HG03342 (cell line): ENCODE measurements at regions not wholly inside any gene's neighbourhood (a gene's known extent, or its start where the extent isn't known, plus 50 kb on each side); places are given as distances from the start of the nearest gene placed in this dataset.
"Not testable (repeated sequence)": the region's sequence is repeated elsewhere in the genome, so short reads cannot be mapped to it uniquely, and the experiment has no call there.

Source experiments
- ATAC-seq: cut with Tn5 transposase; IDR thresholded peaks from one replicate; pipeline ENCODE4 v1.9.1; 2021; ENCODE audit warnings: mild to moderate bottlenecking, moderate library complexity; ENCODE audit not compliant: unreplicated experiment

DNA sequence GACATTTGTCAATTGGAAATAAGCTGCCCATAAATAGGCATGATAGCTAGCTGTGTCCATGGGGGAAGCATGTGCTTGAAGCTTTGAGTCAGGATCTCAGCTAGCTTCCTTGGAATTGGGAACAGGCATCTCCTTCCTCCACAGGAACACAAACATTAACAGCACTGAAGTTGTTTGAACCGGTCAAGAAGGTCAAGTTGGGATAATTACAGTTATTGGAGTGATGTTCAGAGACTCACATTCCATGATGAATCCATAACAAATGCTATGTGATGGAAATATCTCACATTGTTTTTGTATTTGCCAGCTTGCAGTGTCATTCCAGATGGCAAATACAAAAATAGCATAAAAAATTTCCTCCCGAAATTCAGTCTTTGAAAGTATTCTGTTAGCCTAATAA, 347.6 kb upstream of the SMIM21 start:
- no peak for ATAC-seq

DNA sequence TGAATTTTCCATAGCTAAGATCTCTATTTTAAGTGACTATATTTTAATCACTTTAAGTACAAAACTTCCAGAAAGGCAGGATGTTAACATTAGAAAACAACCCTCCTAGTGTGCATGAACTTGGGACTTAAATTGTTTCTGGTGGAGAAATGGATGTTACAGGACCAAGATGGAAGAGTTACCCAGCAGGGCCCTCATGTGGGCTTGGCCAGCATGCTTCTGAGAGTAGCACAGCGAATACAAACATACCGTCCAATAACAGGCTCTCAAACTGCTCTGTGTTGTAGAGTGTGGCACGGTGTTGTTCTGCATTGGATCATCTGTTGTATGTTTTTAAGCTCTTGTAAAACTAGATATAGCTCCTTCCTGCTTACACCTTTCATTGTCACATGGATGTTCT, 346.1 kb upstream of the SMIM21 start:
- no peak for ATAC-seq

DNA sequence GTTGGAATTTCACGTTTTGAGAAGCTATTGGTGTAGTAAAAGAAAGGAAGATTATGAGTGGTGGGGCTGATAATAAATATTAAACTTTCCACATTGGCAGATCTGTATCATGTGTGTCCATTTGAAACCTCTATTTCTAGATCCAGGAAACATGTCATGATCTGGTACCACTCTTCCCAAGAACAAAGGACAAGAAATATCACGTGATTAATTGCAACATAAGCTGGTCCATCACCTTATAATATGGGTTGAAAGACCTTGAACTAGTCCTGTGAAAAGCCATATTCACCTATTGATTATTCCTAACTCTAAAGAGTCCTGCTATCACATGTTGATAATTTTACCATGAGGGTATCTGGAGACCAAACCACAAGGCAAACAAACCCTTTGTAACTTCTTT, 335.3 kb upstream of the SMIM21 start:
- ATAC-seq, result no peak

DNA sequence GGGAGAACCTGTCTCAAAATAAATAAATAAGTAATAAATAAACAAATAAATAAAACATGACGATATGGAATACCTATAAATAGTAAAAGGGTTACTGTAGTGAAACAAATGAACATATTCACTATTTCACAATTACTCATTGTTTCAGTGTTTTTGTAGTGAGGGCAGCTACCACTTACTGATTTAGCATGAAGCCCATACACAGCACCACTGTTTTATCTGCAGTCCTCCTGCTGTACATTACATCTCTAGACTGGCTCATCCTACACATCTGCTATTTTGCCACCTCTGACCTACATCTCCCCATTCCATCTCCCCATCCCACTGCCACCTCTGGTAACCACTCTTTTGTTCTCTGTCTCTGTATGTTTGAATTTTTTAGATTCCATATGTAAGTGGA, 332.7 kb upstream of the SMIM21 start:
- no peak for ATAC-seq

DNA sequence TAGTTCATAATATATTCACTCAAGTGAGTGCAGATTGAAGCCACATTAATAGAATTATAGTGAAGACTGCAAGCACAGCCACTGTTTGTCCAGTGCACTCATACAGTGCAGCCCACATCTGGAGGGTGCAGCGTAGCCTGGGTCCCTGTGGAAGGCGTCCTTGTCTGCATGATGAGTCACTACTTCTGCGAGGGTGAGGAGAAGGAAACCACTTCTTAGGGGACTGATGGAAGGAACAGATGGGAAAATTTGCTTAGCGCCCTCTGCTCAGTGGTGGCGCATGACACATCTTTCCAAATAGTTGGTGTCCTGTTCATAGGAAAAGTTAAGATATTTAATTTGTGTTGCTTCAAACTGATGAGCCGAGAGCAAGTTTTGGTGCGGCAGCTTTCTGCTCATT, 330.4 kb upstream of the SMIM21 start:
- ATAC-seq, result no peak

DNA sequence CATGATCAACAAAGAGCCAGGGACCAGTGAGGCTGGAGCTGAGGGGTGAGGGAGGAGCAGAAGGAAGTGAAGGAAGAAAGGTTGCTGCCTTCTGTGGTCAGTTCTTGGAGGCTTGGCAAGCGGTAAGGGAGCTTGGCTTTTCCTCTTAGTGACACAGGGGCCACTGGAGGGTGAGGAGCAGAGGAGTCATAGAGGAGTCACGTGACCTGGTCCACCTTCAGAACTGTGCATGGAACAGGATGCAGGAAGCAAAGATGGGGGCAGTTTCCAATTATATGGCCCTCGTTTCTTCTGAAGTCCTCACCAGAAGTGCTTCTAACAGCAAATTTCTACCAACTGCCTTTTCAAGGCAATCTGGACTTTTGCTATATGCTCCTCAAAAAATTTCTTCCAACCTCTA, 326.9 kb upstream of the SMIM21 start:
- ATAC-seq, result no peak

DNA sequence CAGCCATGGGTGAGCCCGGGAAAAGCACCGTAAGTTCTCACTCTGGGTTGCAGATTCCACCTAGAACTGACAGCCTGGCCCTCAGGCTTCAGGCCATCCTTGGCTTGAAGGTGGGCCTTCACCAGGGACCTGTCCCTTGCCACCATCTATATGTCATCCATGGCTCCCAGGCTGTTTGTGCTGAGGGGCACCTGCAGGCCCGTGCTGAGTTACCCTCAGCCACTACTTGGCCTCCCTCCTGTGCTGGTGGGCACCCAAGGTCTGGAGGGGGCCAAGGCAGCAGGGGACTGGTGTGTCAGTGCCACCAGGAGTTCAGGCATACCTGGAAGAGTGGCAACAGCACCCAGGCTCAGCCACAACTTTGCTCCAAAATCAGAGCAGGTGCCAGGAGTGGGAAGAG, 326.2 kb upstream of the SMIM21 start:
- no peak for ATAC-seq

DNA sequence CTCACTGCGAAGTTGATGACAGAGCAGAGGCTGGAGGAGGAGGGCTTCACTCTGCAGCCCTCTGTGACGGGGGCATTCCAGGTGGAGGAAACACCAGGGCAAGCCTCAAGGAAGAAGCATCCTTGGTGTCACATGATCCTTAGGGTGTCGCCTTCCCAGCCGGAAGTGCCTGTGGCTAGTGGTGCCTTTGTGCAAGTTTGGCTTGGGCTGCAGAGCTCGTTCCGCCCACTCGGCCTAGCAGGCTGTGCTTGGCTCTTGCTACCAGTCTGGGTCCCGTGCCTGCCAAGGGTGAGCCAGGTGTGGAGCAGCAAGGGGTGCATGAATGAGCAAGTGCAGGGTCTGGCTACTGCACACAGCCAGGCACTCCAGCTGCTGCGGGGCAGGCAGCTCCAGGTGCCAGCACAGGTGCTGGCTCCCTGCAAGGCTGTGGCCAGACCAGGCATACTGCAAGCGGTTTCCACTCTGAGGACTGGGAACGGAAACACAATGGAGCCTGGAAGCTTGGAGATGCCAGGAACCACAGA, 325.3 kb upstream of the SMIM21 start:
- ATAC-seq, result no peak

DNA sequence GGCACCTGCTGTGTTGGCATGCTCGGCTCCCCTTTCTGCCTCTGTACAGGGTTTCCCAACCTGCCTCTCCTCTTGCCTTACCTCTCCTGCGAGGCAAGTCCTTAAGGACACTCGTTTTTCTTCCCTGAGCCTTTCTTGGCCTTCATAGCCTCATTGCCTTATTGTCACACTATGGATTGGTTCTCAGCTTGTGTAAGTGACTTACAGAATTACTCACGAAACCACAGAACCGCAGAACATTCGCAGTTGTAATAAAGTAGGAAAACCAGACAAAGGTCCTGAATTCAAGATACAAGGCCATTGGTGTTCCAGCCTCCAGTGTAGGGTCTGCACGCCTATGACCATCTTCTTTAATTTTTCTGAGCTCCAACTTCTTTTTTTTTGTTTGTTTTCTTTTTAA, 317.6 kb upstream of the SMIM21 start:
- no peak for ATAC-seq

DNA sequence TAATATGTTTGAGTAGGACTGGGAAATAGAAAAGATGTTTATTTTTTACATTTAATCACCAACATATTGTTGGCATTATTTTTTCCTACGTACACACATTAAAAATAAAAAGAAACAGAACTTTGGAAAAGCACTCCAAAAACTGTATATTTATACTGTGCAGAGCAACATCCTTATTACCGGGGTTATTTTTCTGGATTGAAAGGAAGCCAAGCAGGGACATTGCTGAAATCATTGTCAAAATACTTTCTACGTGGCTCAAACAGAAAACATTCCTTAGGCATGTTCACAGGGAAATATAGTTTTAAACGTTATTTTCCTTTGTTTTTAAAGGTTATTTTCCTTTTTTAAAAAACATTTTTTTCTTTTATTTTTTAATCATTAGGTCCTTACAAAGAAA, 315.0 kb upstream of the SMIM21 start:
- ATAC-seq, result no peak

DNA sequence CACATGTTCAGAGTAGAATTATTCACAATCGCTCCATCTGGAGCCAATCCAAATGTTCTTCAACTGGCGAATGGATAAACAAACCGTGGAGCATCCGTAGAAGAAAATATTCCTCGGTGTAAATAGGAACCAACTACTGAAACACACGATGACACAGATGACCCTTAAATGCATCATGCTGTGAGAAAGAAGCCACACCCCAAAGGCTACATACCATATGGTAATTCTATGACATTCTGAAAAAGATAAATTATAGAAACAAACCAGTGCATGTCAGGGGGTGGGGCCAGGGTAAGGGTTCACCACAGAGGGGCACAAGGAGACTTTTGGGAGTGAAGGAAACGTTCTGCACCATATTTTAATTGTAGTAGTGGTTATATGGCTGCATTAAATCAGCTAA, 312.2 kb upstream of the SMIM21 start:
- no peak for ATAC-seq

DNA sequence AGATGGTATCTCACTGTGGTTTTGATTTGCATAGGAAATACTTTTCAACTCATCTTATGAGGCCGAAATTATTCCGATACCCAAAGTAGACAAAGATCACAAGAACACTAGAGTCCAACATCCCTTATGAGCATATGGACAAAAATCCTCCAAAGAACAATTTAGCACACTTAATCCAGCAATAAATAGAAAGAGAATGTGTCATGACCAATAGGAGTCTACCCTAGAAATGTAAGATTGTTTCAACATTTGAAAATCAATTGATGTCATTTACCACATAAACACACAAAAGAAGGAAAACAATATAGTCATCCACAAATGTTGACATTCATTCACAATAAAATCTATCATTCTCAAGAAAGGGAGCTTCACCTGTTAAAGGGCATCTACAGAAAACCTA, 307.8 kb upstream of the SMIM21 start:
- ATAC-seq, result no peak

DNA sequence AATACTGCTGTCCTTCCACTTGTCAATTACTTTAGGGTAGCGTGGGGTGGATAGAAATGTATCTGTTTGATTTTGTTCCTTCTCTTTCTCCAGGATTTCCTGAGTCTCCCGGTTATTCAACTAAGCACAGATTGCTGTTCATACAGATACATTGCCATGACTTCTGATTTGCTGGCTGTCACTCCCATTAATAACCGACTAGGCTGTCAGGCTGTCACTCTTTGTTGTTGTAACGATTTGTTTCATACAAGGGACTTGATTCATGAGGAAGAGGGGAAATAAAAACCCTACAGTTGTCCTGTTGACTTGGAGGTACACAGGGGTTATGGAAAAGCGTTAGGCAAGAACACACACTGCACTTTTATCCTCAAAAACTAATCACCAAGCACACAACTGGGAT, 302.7 kb upstream of the SMIM21 start:
- ATAC-seq, result no peak

DNA sequence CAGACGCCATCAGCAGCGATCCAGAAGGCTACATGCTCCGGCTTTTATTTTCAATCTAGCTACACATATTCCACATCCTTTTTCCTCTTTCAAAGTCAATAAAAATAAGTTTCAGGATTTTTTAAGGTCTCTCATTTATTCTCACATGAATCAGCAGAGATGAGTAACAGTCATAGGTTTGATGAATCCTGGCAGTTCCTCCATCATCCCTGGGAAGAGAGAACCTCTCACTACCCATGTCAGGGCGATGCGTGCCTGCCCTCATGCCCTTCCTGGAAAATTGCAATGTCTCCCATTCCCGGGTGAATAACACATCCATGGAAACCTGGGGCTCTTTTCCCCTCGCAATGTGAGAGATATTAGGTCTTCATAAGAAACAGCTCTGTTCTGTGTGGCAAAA, 301.1 kb upstream of the SMIM21 start:
- ATAC-seq, result no peak

DNA sequence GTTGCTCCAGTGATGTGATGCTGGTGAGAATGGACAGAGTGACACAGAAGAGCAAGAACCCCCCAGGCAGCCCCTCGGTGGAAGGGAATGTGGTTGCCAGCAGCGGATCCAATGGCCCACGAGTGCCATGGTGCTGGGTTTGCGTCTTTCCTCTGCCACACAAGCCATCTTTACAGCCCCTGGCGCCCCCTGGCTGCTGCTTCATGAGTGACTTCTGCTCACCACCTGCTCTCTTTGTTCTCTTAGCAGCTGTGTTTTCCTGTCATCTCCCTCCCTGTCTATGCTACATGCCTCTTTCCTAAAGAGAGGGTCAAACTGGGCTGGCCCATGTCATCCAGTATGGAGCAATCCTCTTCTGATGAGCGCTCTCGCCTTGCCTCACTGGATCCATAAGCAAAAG, 300.0 kb upstream of the SMIM21 start:
- no peak for ATAC-seq

DNA sequence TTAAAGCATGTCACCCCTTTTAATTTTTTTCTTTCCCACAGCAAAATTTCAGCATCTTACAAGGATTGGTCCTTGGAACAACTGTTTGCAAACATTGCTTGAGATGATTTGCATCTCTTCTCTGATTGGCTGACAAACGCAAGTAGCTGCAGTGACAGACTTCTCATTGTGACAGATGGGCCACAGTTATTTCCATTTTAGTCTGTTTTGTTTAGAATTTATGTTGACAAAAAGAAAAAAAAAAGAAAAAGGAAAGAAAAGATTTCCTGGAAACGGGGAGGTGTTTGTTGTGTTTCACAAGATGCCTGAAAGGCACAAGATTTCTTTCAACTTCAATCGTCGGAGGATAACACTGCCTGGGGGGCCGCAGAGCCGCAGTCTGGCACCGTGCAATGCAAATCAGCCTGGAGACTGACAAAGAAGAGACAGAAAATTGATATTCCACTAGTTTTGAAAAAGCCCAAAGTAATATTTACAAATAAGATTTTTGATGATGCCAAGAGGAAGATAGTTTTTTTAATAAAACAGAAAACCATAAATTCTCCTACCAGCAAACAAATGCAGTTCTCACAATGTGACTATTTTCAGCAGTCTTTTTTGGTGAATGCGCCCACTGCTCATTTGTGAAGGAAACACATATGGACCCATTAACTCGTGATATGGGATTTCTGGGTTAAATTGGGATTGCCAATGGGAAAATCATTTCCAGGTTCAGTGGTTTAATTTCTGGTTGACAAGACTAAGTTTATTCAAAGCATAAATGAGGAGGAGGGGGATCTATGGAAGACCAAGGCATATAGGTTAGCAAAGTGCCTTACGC, 296.2 kb upstream of the SMIM21 start:
- no peak for ATAC-seq

DNA sequence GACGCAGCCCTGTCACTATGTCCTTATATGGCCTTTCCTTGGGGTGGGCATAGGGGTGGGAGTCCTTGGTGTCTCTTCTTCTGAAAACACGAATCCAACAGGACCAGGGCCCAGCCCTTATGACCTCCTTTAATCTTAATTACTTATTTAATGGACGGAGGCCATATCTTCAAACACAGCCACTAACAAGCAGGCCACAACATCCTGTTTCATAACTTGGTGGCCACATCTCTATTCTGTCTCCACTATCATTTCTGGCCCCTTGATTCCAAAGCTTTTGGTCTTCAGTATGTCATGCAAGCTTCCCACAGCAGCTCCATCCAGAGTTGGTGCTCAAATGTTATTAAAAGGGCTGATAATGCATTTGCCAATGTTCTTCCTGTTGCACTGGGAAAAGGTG, 287.3 kb upstream of the SMIM21 start:
- ATAC-seq, result no peak

DNA sequence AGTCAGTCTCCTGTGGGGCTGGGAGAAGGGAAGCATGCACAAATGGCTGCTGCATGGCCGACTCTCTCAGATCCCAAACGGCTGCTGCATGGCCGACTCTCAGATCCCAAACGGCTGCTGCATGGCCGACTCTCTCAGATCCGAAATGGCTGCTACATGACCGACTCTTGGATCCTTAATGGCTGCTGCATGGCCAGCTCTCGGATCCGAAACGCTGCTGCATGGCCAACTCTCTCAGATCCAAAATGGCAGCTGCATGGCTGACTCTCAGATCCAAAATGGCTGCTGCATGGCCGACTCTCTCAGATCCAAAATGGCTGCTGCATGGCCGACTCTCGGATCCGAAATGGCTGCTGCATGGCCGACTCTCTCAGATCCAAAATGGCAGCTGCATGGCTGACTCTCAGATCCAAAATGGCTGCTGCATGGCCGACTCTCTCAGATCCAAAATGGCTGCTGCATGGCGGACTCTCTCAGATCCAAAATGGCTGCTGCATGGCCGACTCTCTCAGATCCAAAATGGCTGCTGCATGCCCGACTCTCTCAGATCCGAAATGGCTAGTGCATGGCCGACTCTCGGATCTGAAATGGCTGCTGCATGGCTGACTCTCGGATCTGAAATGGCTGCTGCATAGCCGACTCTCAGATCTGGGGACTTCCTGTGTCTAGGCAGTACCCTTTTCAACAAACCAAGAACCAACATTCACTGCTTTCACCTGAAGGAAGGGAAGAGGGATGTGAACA, 284.8 kb upstream of the SMIM21 start:
- not testable (repeated sequence) for ATAC-seq

DNA sequence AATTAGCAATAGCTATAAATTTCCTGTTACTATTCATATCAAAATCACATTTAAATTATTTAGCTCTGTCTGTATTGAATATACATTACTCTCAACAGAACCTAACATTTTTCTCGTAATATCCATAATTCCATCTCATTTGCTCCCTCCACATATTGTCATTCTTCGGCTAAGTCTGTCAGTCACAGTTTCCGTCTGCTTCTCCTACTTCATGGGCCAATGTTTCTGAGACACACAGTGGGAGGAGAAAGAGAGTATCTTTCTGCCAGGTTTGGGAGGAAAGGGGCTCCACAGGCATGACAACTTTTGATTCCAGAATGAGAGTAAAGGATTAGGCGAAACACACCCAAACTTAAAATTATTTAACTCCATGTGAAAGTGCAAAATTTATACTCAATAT, 273.1 kb upstream of the SMIM21 start:
- no peak for ATAC-seq

DNA sequence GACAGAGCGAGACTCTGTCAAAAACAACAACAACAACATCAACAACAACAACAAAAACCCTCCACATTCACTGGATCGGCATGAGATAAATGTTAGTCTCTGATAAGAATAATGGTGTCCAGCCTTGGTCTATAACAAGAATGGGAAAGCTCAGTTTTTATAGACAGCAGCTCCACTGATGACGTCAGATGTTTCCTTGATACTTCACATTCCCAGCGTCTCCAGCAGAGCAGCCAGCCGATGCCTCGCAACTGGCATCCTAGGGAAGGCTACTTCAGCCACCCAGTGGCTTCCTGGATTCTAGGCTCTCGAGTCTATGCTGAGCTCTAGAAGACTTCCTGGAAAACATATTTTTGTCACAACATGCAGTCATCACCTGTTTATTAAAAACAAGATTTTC, 271.4 kb upstream of the SMIM21 start:
- no peak for ATAC-seq

DNA sequence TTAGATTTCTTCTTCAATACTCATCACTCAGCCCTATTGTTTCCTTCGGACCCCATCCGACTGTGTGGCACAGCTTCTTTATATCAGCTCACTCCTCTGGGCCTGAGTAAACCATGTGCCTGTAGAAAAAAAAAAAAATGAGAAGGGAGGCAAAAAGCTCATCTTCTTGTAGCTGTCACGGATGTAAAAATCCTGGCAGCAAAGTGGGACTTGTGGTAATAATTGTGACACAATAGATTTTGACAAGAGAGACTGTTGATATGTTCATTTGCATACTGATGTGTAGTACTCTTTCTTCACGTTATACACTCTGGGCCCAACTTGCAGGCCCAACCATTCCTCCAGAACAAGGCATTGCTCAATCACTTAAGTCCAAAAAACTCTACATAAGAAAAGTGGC, 270.0 kb upstream of the SMIM21 start:
- ATAC-seq, result no peak

DNA sequence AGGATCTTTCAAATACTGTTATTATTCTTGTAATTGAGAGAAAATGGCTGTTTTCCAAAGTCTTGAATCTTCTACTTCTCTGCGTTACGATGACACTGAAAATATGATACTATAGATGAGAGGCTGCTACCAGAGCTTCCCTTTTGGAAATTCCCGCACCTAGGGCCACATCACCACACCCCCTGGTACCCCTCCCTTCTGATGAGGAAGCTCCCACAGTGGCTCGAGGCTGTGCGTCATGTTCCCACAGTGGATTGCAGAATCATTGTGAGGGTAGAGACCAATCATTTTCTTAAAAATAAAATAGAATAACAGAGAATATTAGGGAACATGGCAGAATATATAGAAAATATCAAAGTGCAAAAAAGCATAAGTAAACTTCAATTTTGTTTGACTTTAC, 268.9 kb upstream of the SMIM21 start:
- ATAC-seq, result no peak
